Ascending aorta (tissue), 2 donors: ENCODE measurements at regions not wholly inside any gene's neighbourhood (a gene's known extent, or its start where the extent isn't known, plus 50 kb on each side); places are given as distances from the start of the nearest gene placed in this dataset.

ENCODE experiments used
- DNase-seq, 2 donors: peaks; one replicate each; pipeline ENCODE4 v3.0.0-alpha.2; 2019; ENCODE audit warnings: low spot score in 2 of 2
- H3K27ac ChIP-seq, 2 donors: fragments of 200-600 bp; sonication (generic); one replicate each; pipeline ENCODE4 v1.5.1; 2016 to 2017; ENCODE audit warnings: mild to moderate bottlenecking in 1 of 2
- H3K27me3 ChIP-seq: fragments of 200-600 bp; sonication (generic); one replicate; pipeline ENCODE4 v1.5.1; 2017
- H3K36me3 ChIP-seq, 2 donors: fragments of 200-600 bp; sonication (generic); one replicate each; pipeline ENCODE4 v1.5.1; 2016
- H3K4me1 ChIP-seq, 2 donors: fragments of 200-600 bp; sonication (generic); one replicate each; pipeline ENCODE4 v1.5.1; 2016 to 2017; ENCODE audit warnings: mild to moderate bottlenecking in 1 of 2
- H3K4me3 ChIP-seq, 2 donors: fragments of 200-600 bp; sonication (generic); one replicate each; pipeline ENCODE4 v1.5.1; 2016 to 2017; ENCODE audit warnings: mild to moderate bottlenecking in 1 of 2
- H3K9me3 ChIP-seq, 2 donors: fragments of 200-600 bp; sonication (generic); one replicate each; pipeline ENCODE4 v1.5.1; 2016
- intact Hi-C: fragments of 100-400 bp; cut with DNase I; formaldehyde crosslinking; loops from one replicate; pipeline ENCODE4 v1.15.1; 2023
- TF ChIP-seq, protein P1 (sequence below), 3 experiments: fragments of 200-600 bp in 2 of 3; fragments of 450-650 bp in 1 of 3; sonication (generic) in 2 of 3; IDR thresholded peaks; one replicate each; pipeline ENCODE4 v1.5.1; 2016 to 2019; ENCODE audit warnings: antibody characterized with exemption in 3 of 3, mild to moderate bottlenecking in 1 of 3, moderate library complexity in 1 of 3

- Histone ChIP-seq H3K9me3 (no peaks in the 10 kb centered on the region), H3K4me1 (no peaks in the 10 kb centered on the region), H3K27ac (no peak overlapping the region), H3K36me3 (no peaks in the 10 kb centered on the region), H3K27me3 (no peaks in the 10 kb centered on the region), H3K4me3 (no peak overlapping the region)
- DNase-seq: no peak
- TF ChIP-seq, protein P1, sequence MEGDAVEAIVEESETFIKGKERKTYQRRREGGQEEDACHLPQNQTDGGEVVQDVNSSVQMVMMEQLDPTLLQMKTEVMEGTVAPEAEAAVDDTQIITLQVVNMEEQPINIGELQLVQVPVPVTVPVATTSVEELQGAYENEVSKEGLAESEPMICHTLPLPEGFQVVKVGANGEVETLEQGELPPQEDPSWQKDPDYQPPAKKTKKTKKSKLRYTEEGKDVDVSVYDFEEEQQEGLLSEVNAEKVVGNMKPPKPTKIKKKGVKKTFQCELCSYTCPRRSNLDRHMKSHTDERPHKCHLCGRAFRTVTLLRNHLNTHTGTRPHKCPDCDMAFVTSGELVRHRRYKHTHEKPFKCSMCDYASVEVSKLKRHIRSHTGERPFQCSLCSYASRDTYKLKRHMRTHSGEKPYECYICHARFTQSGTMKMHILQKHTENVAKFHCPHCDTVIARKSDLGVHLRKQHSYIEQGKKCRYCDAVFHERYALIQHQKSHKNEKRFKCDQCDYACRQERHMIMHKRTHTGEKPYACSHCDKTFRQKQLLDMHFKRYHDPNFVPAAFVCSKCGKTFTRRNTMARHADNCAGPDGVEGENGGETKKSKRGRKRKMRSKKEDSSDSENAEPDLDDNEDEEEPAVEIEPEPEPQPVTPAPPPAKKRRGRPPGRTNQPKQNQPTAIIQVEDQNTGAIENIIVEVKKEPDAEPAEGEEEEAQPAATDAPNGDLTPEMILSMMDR (IDR thresholded peaks at IDR 0.05): no peak
- intact Hi-C loops: no loop called here
Observed at GRCh38 chr1:37097731-37098130, 63.4 kb upstream of the GRIK3 start.

- no peaks in the 10 kb centered on the region for H3K4me1 ChIP-seq
- intact Hi-C loops: no loop called here
- H3K4me3 ChIP-seq: no peak overlapping the region
- H3K36me3 ChIP-seq: no peaks in the 10 kb centered on the region
- no peak overlapping the region for H3K27ac ChIP-seq
- no peaks in the 10 kb centered on the region for H3K9me3 ChIP-seq
- TF ChIP-seq, protein P1 (IDR thresholded peaks at IDR 0.05): no peak
- DNase-seq: no peak
- no peaks in the 10 kb centered on the region for H3K27me3 ChIP-seq
Observed at GRCh38 chr1:37098237-37098636, 63.9 kb upstream of the GRIK3 start.

DNA sequence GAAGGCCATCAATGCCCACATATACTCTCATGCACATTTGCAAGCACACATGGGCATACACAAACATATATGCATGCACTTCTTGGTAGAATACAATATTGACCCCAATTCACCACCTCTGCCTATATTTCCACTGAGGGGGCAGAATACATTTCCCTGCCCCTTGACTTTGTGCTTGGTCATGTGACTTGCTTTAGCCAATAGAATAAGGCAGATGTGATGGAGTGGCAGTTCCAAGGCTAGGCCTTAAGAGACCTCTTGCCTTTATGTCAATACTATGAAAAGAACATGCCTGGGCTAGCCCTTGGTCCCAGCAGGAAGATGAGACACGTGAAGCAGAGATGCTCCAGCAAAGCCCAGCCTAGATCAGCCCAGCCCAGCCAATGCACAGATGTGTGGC is 66.0 kb upstream of the GRIK3 start:
- no peaks in the 10 kb centered on the region for H3K4me1 ChIP-seq
- H3K4me3 ChIP-seq: no peak overlapping the region
- DNase-seq: no peak
- intact Hi-C loops: no loop called here
- H3K27ac ChIP-seq: no peak overlapping the region
- no peaks in the 10 kb centered on the region for H3K27me3 ChIP-seq
- H3K9me3 ChIP-seq: no peaks in the 10 kb centered on the region
- H3K36me3 ChIP-seq: no peaks in the 10 kb centered on the region
- TF ChIP-seq, protein P1 (IDR thresholded peaks at IDR 0.05): no peak

DNA sequence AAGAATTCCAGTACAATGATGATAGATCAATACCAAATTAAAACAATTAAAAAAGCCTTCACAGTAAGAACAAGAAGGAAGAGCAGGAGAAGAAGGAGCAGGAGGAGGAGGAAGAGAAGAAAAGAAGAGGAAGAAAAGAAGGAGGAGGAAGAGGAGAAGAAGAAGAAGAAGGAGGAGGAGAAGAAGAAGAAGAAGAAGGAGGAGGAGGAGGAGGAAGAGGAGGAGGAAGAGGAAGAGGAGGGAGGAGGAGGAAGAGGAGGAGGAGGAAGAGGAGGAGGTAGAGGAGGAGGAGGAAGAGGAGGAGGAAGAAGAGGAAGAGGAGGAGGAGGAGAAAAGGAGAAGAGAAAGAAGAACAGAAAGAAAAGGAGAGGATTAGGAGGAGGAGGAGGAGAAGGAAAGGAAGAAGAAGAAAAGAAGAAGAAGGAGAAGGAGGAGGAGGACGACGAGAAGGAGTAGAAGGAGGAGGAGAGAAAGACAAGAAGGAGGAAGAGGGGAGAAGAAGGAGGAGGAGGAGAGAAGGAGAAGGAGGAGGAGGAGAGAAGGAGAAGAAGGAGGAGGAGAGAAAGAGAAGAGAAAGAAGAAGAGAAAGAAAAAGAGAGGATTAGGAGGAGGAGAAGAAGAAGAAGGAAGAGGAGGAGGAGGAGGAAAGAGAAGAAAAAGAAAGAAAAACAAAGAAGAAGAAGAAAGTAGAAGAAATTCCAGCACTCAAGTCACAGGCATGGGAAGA is 68.5 kb upstream of the GRIK3 start:
- Histone ChIP-seq H3K9me3 (no peaks in the 10 kb centered on the region), H3K4me1 (no peaks in the 10 kb centered on the region), H3K4me3 (no peak overlapping the region), H3K27me3 (no peaks in the 10 kb centered on the region), H3K36me3 (no peaks in the 10 kb centered on the region), H3K27ac (no peak overlapping the region)
- TF ChIP-seq, protein P1 (IDR thresholded peaks at IDR 0.05): no peak
- no peak for DNase-seq
- intact Hi-C loops: no loop called here

DNA sequence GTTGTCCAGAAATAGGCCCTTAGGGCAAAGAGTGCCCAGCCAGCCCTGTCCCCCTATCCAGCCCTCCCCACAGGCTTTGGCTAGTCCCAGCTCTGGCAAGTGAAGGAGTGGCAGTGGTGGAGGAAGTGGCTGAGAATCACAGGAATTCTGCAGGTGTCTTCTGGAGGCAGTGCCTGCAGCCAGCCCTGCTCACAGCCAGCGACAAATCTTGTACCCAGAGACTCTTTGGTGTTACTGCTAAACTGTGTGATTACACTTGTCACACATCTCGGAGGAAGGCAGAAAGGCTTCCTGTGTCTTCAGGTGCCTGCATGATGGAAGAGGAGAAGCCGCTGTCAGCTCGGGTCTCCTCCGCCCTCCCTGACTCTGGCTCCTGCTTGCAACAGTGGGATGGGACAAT is 71.6 kb upstream of the GRIK3 start:
- H3K36me3 ChIP-seq: no peaks in the 10 kb centered on the region
- TF ChIP-seq, protein P1 (IDR thresholded peaks at IDR 0.05): no peak
- no peak overlapping the region for H3K27ac ChIP-seq
- H3K9me3 ChIP-seq: no peaks in the 10 kb centered on the region
- no peak for DNase-seq
- intact Hi-C loops: no loop called here
- H3K4me3 ChIP-seq: no peak overlapping the region
- no peaks in the 10 kb centered on the region for H3K4me1 ChIP-seq
- no peaks in the 10 kb centered on the region for H3K27me3 ChIP-seq
